ENCODE measurements at regions not wholly inside any gene's neighbourhood (a gene's known extent, or its start where the extent isn't known, plus 50 kb on each side); places are given as distances from the start of the nearest gene placed in this dataset.

- no peak for TF ChIP-seq CTCF (IDR thresholded peaks at IDR 0.05)
- TF ChIP-seq EP300 (IDR thresholded peaks at IDR 0.05), result no peak
- TF ChIP-seq POLR2A (IDR thresholded peaks at IDR 0.05), result no peak
Measured at GRCh38 chr5:60362158-60362557, 337.8 kb downstream of the DEPDC1B start.

Measured in suprapubic skin (tissue), 3 donors.